ENCODE measurements at regions not wholly inside any gene's neighbourhood (a gene's known extent, or its start where the extent isn't known, plus 50 kb on each side); places are given as distances from the start of the nearest gene placed in this dataset.

DNA sequence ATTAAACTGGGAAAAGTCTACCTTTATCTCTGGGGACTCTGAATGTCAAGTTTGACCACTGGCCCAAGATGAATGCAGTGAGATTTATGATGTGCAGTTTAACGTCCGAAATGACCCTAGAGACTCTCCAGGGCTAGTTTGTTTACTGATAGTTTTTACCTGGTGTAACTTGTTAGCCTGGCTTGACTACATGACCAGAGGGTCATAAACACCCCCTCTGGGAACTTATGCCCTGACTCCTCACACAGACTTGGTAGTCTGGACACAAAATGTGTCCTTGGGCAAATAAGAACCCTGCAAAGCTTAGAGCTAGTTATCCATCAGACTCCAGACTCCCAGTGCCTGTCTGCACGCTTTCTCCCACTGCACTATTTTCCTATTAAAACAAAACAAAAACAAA is 606.5 kb downstream of the HACE1 start:
- Mint-ChIP-seq H3K27me3 (no peaks in the 10 kb centered on the region), H3K9me3 (no peaks in the 10 kb centered on the region), H3K4me1 (no peaks in the 10 kb centered on the region), H3K4me3 (no peak overlapping the region), H3K36me3 (no peaks in the 10 kb centered on the region), H3K27ac (no peak overlapping the region)
- no peak for DNase-seq

GRCh38 chr6:104252276-104252675 is 607.4 kb downstream of the HACE1 start:
- H3K27ac Mint-ChIP-seq = no peak overlapping the region
- H3K9me3 Mint-ChIP-seq = no peaks in the 10 kb centered on the region

GRCh38 chr6:104251651-104252050 is 608.1 kb downstream of the HACE1 start:
- H3K4me1 Mint-ChIP-seq = no peaks in the 10 kb centered on the region
- no peak for DNase-seq
- H3K27ac Mint-ChIP-seq = no peak overlapping the region
- no peaks in the 10 kb centered on the region for H3K36me3 Mint-ChIP-seq
- no peaks in the 10 kb centered on the region for H3K9me3 Mint-ChIP-seq
- H3K4me3 Mint-ChIP-seq = no peak overlapping the region
- H3K27me3 Mint-ChIP-seq = no peaks in the 10 kb centered on the region

More at GRCh38 chr6:104252276-104252675, 607.4 kb downstream of the HACE1 start:
- no peaks in the 10 kb centered on the region for H3K4me1 Mint-ChIP-seq
- H3K4me3 Mint-ChIP-seq = no peak overlapping the region
- no peaks in the 10 kb centered on the region for H3K27me3 Mint-ChIP-seq
- no peak for DNase-seq
- no peaks in the 10 kb centered on the region for H3K36me3 Mint-ChIP-seq

- no peaks in the 10 kb centered on the region for H3K27me3 Mint-ChIP-seq
- no peak overlapping the region for H3K27ac Mint-ChIP-seq
- peaks cover 9% of the 10 kb centered on the region for H3K9me3 Mint-ChIP-seq
- H3K4me1 Mint-ChIP-seq = no peaks in the 10 kb centered on the region
- H3K4me3 Mint-ChIP-seq = no peak overlapping the region
- H3K36me3 Mint-ChIP-seq = no peaks in the 10 kb centered on the region
- DNase-seq = no peak
Measured at GRCh38 chr6:104240865-104241264, 618.9 kb downstream of the HACE1 start.

DNA sequence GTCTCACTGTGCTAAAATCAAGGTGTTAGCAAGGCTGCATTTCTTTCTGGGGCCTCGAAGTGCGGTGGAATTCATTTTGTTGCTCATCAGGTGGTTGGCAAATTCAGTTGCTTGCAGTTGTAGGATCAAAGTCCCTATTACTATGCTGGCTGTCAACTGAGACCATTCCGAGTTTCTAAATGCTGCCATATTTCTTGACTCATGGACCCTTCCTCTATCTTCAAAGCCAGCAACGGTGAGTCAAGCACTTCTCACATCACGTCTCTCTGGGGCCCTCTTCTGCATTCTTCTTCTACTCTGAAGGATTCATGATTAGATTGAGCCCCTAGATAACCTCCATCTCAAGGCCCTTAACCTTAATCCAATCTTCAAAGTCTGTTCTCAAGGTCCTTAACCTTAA is 619.7 kb downstream of the HACE1 start:
- H3K4me1 Mint-ChIP-seq = no peaks in the 10 kb centered on the region
- H3K9me3 Mint-ChIP-seq = peaks cover 5% of the 10 kb centered on the region
- H3K4me3 Mint-ChIP-seq = no peak overlapping the region
- DNase-seq = no peak
- H3K27me3 Mint-ChIP-seq = no peaks in the 10 kb centered on the region
- H3K27ac Mint-ChIP-seq = no peak overlapping the region
- H3K36me3 Mint-ChIP-seq = no peaks in the 10 kb centered on the region

- H3K4me1 Mint-ChIP-seq = no peaks in the 10 kb centered on the region
- peaks cover under 1% of the 10 kb centered on the region for H3K9me3 Mint-ChIP-seq
- H3K27me3 Mint-ChIP-seq = no peaks in the 10 kb centered on the region
- H3K4me3 Mint-ChIP-seq = no peak overlapping the region
- H3K27ac Mint-ChIP-seq = no peak overlapping the region
- no peak for DNase-seq
- no peaks in the 10 kb centered on the region for H3K36me3 Mint-ChIP-seq
Measured at GRCh38 chr6:104229057-104229456, 630.7 kb downstream of the HACE1 start.

DNA sequence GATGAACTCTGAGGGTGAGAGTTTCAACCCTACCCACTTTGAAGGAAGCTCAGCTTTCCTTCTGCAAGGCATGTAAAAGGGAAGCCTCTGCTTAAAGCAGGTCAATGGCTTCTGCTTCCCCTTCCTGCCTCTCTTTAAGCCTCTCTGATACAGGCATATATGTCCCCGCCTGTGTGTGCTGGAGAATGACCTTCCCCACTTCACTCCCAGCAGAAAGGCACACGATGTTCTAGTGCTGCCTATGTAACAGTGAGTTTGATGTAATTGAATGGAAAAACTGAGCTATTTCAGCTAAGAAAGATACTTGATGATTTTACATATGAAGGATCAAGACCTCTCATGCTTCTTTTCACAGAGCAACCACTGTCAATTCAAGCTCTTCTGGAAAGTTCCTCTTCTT is 632.2 kb downstream of the HACE1 start:
- Mint-ChIP-seq H3K9me3 (peaks cover 2% of the 10 kb centered on the region), H3K27me3 (no peaks in the 10 kb centered on the region), H3K4me3 (no peak overlapping the region), H3K4me1 (no peaks in the 10 kb centered on the region), H3K27ac (no peak overlapping the region), H3K36me3 (no peaks in the 10 kb centered on the region)
- DNase-seq = no peak

GRCh38 chr6:104226790-104227446 is 632.8 kb downstream of the HACE1 start:
- no peak for DNase-seq
- Mint-ChIP-seq H3K27ac (no peak overlapping the region), H3K9me3 (peaks cover 2% of the 10 kb centered on the region), H3K4me3 (no peak overlapping the region), H3K27me3 (no peaks in the 10 kb centered on the region), H3K4me1 (no peaks in the 10 kb centered on the region), H3K36me3 (no peaks in the 10 kb centered on the region)

GRCh38 chr6:104218116-104218515 is 641.6 kb downstream of the HACE1 start:
- Mint-ChIP-seq H3K4me3 (no peak overlapping the region), H3K27ac (no peak overlapping the region), H3K9me3 (no peaks in the 10 kb centered on the region), H3K27me3 (peaks cover 3% of the 10 kb centered on the region), H3K4me1 (no peaks in the 10 kb centered on the region), H3K36me3 (no peaks in the 10 kb centered on the region)
- DNase-seq = no peak

GRCh38 chr6:104214901-104215300 is 644.8 kb downstream of the HACE1 start:
- DNase-seq = no peak
- H3K4me3 Mint-ChIP-seq = no peak overlapping the region
- H3K4me1 Mint-ChIP-seq = no peaks in the 10 kb centered on the region
- H3K9me3 Mint-ChIP-seq = no peaks in the 10 kb centered on the region
- no peaks in the 10 kb centered on the region for H3K36me3 Mint-ChIP-seq
- H3K27ac Mint-ChIP-seq = no peak overlapping the region
- peaks cover 3% of the 10 kb centered on the region for H3K27me3 Mint-ChIP-seq

DNA sequence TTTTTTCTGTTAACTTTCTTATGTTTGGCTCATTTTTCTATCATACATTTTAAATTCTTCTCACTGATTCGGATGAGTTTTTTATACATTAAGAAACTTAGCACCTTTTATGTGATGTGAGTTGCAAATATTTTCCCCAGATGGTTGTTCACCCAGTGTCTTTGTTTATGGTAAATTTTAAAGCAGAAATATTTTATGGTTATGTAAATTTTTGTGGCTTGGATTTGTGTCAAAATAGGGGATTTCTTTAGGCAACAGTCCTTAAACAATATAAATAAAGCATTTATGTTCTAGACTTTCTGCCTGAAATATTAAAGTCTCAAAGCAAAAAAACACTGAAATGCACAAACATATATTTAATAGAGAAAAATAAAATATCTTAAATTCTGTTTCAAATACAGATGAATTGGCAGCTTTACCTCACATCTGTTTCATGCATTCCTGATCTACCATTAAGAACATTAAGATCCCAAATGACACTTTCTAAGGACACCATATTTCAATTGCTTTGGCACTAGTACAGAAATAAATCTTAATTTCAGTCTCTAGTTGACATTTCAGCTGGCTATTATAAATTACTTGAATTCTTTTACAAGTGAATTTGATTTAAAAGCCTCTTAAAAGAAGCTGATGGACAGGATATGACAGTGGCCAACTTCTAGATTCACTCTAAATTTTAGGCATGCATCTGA is 646.6 kb downstream of the HACE1 start:
- Mint-ChIP-seq H3K27me3 (peaks cover under 1% of the 10 kb centered on the region), H3K27ac (no peak overlapping the region), H3K9me3 (no peaks in the 10 kb centered on the region), H3K36me3 (no peaks in the 10 kb centered on the region), H3K4me3 (no peak overlapping the region), H3K4me1 (no peaks in the 10 kb centered on the region)
- DNase-seq = no peak

DNA sequence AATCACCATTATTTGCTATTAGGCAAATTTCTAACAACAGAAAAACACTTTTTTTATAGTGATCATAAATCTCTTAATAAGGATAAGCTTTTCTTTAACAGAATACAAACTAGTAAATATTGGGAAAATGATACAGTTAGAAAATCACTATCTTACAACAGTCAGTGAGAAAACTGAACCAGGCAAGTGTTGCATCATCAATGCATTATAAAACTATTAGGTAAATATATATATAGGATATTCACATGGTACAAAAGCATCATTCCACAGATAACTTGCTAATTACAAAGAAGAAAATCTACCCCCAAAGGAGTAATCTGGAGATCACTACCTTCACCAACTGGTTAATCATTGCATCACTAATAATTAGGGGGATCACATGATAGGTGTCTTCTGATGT is 652.1 kb downstream of the HACE1 start:
- no peak overlapping the region for H3K27ac Mint-ChIP-seq
- no peaks in the 10 kb centered on the region for H3K36me3 Mint-ChIP-seq
- H3K4me3 Mint-ChIP-seq = no peak overlapping the region
- DNase-seq = no peak
- no peaks in the 10 kb centered on the region for H3K27me3 Mint-ChIP-seq
- H3K9me3 Mint-ChIP-seq = no peaks in the 10 kb centered on the region
- no peaks in the 10 kb centered on the region for H3K4me1 Mint-ChIP-seq

GRCh38 chr6:104201557-104201956 is 658.2 kb downstream of the HACE1 start:
- H3K27ac Mint-ChIP-seq = no peak overlapping the region
- DNase-seq = no peak
- H3K9me3 Mint-ChIP-seq = peaks cover 8% of the 10 kb centered on the region
- H3K4me1 Mint-ChIP-seq = no peaks in the 10 kb centered on the region
- H3K36me3 Mint-ChIP-seq = no peaks in the 10 kb centered on the region
- H3K27me3 Mint-ChIP-seq = no peaks in the 10 kb centered on the region
- no peak overlapping the region for H3K4me3 Mint-ChIP-seq

DNA sequence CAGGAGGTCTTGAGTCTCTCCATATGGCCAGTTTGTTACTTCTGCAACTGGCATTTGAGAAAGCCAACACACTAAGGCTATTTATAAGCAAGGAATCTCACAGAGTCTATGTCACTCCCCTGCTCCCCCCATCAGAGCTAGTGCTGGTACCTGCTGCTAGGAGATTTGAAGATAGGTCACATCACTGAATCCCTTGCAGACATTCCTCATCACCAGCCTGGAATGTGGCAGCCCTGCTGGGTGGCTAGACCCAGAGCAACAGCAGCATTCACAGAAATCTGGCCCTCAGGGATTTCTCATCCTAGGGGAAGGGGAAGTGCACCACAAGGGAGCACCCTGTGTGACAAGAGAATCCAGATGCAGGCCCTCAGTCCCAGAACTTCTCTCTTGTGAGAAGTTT is 672.1 kb downstream of the HACE1 start:
- Mint-ChIP-seq H3K4me3 (no peak overlapping the region), H3K4me1 (no peaks in the 10 kb centered on the region), H3K27me3 (no peaks in the 10 kb centered on the region), H3K9me3 (peaks cover 9% of the 10 kb centered on the region), H3K36me3 (no peaks in the 10 kb centered on the region), H3K27ac (no peak overlapping the region)
- DNase-seq = no peak

DNA sequence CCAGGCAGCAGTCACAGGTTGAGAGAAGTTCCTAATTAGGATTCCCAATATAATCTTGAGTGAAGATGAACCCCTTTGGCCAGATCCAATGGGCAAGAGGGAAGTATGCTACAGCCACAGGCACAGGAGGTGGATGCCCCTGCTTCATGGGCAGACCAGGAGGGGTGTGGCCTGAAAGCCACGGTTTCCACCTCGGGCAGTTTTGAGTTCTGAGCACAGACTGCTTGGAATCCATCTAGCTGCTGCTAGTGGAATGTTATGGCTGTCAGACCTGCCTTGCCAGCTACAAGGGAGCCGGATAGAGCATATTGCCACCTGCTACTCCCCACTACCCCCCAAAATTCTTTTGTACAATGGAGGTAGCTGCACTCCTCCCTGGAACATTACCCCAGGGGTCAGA is 672.9 kb downstream of the HACE1 start:
- Mint-ChIP-seq H3K36me3 (no peaks in the 10 kb centered on the region), H3K27ac (no peak overlapping the region), H3K4me1 (no peaks in the 10 kb centered on the region), H3K27me3 (no peaks in the 10 kb centered on the region), H3K9me3 (peaks cover 9% of the 10 kb centered on the region), H3K4me3 (no peak overlapping the region)
- DNase-seq = no peak

- H3K27ac Mint-ChIP-seq = no peak overlapping the region
- DNase-seq = no peak
- no peaks in the 10 kb centered on the region for H3K27me3 Mint-ChIP-seq
- no peaks in the 10 kb centered on the region for H3K36me3 Mint-ChIP-seq
- no peaks in the 10 kb centered on the region for H3K4me1 Mint-ChIP-seq
- no peaks in the 10 kb centered on the region for H3K9me3 Mint-ChIP-seq
- no peak overlapping the region for H3K4me3 Mint-ChIP-seq
Measured at GRCh38 chr6:104183816-104184435, 675.8 kb downstream of the HACE1 start.

Data from activated naive CD8-positive, alpha-beta T cell treated with anti-CD3 and anti-CD28 coated beads for 36 hours (primary cell).